IMR-90 (cell line): ENCODE measurements at regions not wholly inside any gene's neighbourhood (a gene's known extent, or its start where the extent isn't known, plus 50 kb on each side); places are given as distances from the start of the nearest gene placed in this dataset.

Source experiments
- ATAC-seq: fragments of 200-7000 bp; cut with Tn5 transposase; 2 replicates; pipeline ENCODE4 v1.9.1; 2020; ENCODE audit warnings: low read depth, mild to moderate bottlenecking, moderate library complexity
- BruUV-seq: library from RNA; stranded (reverse); fragments of 400-500 nt; replicated peaks from 2 replicates; lab custom pipeline; 2021; lab: Mats Ljungman, UMichigan
- CTCF ChIA-PET: fragments of 300-600 bp; formaldehyde crosslinking; extraction: SDS; loops from one replicate; lab custom pipeline; 2021; ENCODE audit warnings: antibody characterized with exemption; lab: Yijun Ruan, JAX
- POLR2A ChIA-PET: fragments of 300-600 bp; sonication (Branson Sonifier 250); formaldehyde crosslinking; loops from one replicate; lab custom pipeline; 2022; ENCODE audit warnings: antibody characterized with exemption; ENCODE audit not compliant: unreplicated experiment; lab: Charles Lee
- DNase-seq: peaks from one replicate; pipeline ENCODE4 v3.0.0; 2013
- H2AFZ ChIP-seq: replicated peaks from 2 replicates; pipeline ENCODE3; 2013; ENCODE audit warnings: low read length, mild to moderate bottlenecking; ENCODE audit not compliant: poor library complexity
- H2AK5ac ChIP-seq: 2 replicates; pipeline ENCODE4 v1.6.1; 2013; ENCODE audit warnings: low read depth, low read length, inconsistent platforms
- H2AK9ac ChIP-seq: replicated peaks from 2 replicates; pipeline ENCODE3; 2013; ENCODE audit warnings: mild to moderate bottlenecking, low read depth, low read length, moderate library complexity; ENCODE audit not compliant: poor library complexity
- H2BK120ac ChIP-seq: 2 replicates; pipeline ENCODE4 v1.6.1; 2013; ENCODE audit warnings: low read depth, low read length, inconsistent platforms
- H2BK15ac ChIP-seq: 3 replicates; pipeline ENCODE4 v1.6.1; 2013; ENCODE audit warnings: low read depth, low read length, inconsistent platforms
- H2BK20ac ChIP-seq: 2 replicates; pipeline ENCODE4 v1.6.1; 2013; ENCODE audit warnings: low read depth, mild to moderate bottlenecking, inconsistent platforms, low read length, moderate library complexity
- H2BK5ac ChIP-seq: 2 replicates; pipeline ENCODE4 v1.6.1; 2013; ENCODE audit warnings: mild to moderate bottlenecking, low read depth, low read length, inconsistent platforms; ENCODE audit not compliant: poor library complexity, severe bottlenecking
- H3K14ac ChIP-seq: replicated peaks from 2 replicates; pipeline ENCODE4 v1.6.1; 2013; ENCODE audit warnings: low read depth, low read length, inconsistent platforms
- H3K18ac ChIP-seq: 2 replicates; pipeline ENCODE4 v1.6.1; 2013; ENCODE audit warnings: low read depth, low read length, control low read depth
- H3K23ac ChIP-seq: 2 replicates; pipeline ENCODE4 v1.6.1; 2013; ENCODE audit warnings: low read depth, low read length, inconsistent platforms
- H3K27ac ChIP-seq: 2 replicates; pipeline ENCODE4 v1.5.1; 2013; ENCODE audit warnings: mild to moderate bottlenecking, control low read depth, low read length; ENCODE audit not compliant: insufficient read depth
- H3K27me3 ChIP-seq: 2 replicates; pipeline ENCODE4 v1.6.1; 2013; ENCODE audit warnings: low read length; ENCODE audit not compliant: control insufficient read depth, insufficient read depth
- H3K36me3 ChIP-seq: 2 replicates; pipeline ENCODE4 v1.6.1; 2013; ENCODE audit warnings: low read length, mixed read lengths; ENCODE audit not compliant: control insufficient read depth, insufficient read depth
- H3K4ac ChIP-seq: 2 replicates; pipeline ENCODE4 v1.6.1; 2013; ENCODE audit warnings: low read depth, low read length, inconsistent platforms
- H3K4me1 ChIP-seq: 2 replicates; pipeline ENCODE4 v1.6.1; 2013; ENCODE audit warnings: low read length, mixed read lengths; ENCODE audit not compliant: control insufficient read depth, insufficient read depth
- H3K4me2 ChIP-seq: 2 replicates; pipeline ENCODE4 v1.6.1; 2013; ENCODE audit warnings: low read depth, mild to moderate bottlenecking, control low read depth, low read length, moderate library complexity
- H3K4me3 ChIP-seq: 2 replicates; pipeline ENCODE4 v1.5.1; 2013; ENCODE audit warnings: low read depth, mild to moderate bottlenecking, control low read depth, low read length, moderate library complexity; ENCODE audit not compliant: insufficient read depth
- H3K56ac ChIP-seq: 2 replicates; pipeline ENCODE4 v1.6.1; 2013; ENCODE audit warnings: low read length, inconsistent platforms; ENCODE audit not compliant: insufficient read depth; ENCODE audit errors: extremely low read depth
- H3K79me1 ChIP-seq, 2 experiments: 2 replicates each; pipeline ENCODE4 v1.6.1; 2013; ENCODE audit warnings: low read length in 2 of 2, inconsistent platforms in 1 of 2, low read depth in 1 of 2
- H3K9ac ChIP-seq: 2 replicates; pipeline ENCODE4 v1.6.1; 2013; ENCODE audit warnings: low read depth, low read length, control low read depth
- H3K9me1 ChIP-seq: 2 replicates; pipeline ENCODE4 v1.6.1; 2013; ENCODE audit warnings: low read length, inconsistent platforms; ENCODE audit not compliant: insufficient read depth
- H3K9me3 ChIP-seq: 2 replicates; pipeline ENCODE4 v1.6.1; 2013; ENCODE audit warnings: low read length; ENCODE audit not compliant: control insufficient read depth, insufficient read depth
- H4K20me1 ChIP-seq: 2 replicates; pipeline ENCODE4 v1.6.1; 2013; ENCODE audit warnings: low read length, inconsistent platforms; ENCODE audit not compliant: insufficient read depth
- H4K5ac ChIP-seq: 2 replicates; pipeline ENCODE4 v1.6.1; 2013; ENCODE audit warnings: mild to moderate bottlenecking, low read depth, low read length, control low read depth
- H4K8ac ChIP-seq, 2 experiments: 2 replicates each; pipeline ENCODE4 v1.6.1; 2013; ENCODE audit warnings: low read depth in 2 of 2, low read length in 2 of 2, control low read depth in 1 of 2, inconsistent platforms in 1 of 2
- H4K91ac ChIP-seq: 2 replicates; pipeline ENCODE4 v1.6.1; 2013; ENCODE audit warnings: low read depth, low read length, inconsistent platforms; ENCODE audit not compliant: insufficient read depth
- BHLHE40 ChIP-seq: fragments of 150-350 bp; IDR thresholded peaks from 2 replicates; pipeline ENCODE4 v1.6.1; 2016; ENCODE audit warnings: mild to moderate bottlenecking, low read depth, low read length
- CEBPB ChIP-seq: IDR thresholded peaks from 2 replicates; pipeline ENCODE4 v1.6.1; 2012; ENCODE audit warnings: low read depth, low read length, improper control_type of control experiment
- CHD1 ChIP-seq: IDR thresholded peaks from 2 replicates; pipeline ENCODE4 v1.6.1; 2012; ENCODE audit warnings: low read depth, low read length, improper control_type of control experiment
- FOS ChIP-seq: fragments of 150-350 bp; IDR thresholded peaks from 2 replicates; pipeline ENCODE4 v1.6.1; 2016; ENCODE audit warnings: low read depth, low read length
- MAFK ChIP-seq: IDR thresholded peaks from 2 replicates; pipeline ENCODE4 v1.6.1; 2012; ENCODE audit warnings: low read depth, low read length, improper control_type of control experiment
- NFE2L2 ChIP-seq: fragments of 150-350 bp; IDR thresholded peaks from 2 replicates; pipeline ENCODE4 v1.6.1; 2016; ENCODE audit warnings: low read depth, mild to moderate bottlenecking, low read length
- POLR2A ChIP-seq: IDR thresholded peaks from 2 replicates; pipeline ENCODE4 v1.6.1; 2012; ENCODE audit warnings: mild to moderate bottlenecking, low read depth, low read length
- RCOR1 ChIP-seq: IDR thresholded peaks from 2 replicates; pipeline ENCODE4 v1.6.1; 2012; ENCODE audit warnings: mild to moderate bottlenecking, low read length, improper control_type of control experiment; ENCODE audit not compliant: insufficient replicate concordance
- RFX5 ChIP-seq: IDR thresholded peaks from 2 replicates; pipeline ENCODE4 v1.8.0; 2012; ENCODE audit warnings: low read depth, mild to moderate bottlenecking, low read length, moderate library complexity
- SMC3 ChIP-seq: fragments of 150-350 bp; IDR thresholded peaks from 2 replicates; pipeline ENCODE4 v1.6.1; 2016; ENCODE audit warnings: low read depth, mild to moderate bottlenecking, antibody characterized with exemption, low read length, moderate library complexity
- WGBS, 2 experiments: methylation state at CpG; one replicate each; pipeline versions ENCODE4 v1.1.5 to v1.1.7; 2013; ENCODE audit warnings: missing lambda C conversion rate in 2 of 2; ENCODE audit not compliant: insufficient read length in 1 of 2; ENCODE audit errors: extremely low coverage in 2 of 2; 5-methylcytosine and 5-hydroxymethylcytosine counted together
- dilution Hi-C: fragments of 300-500 bp; cut with HindIII; formaldehyde crosslinking; loops from one replicate; pipeline ENCODE4 v1.14.3; 2018; ENCODE audit warnings: low sequenced_read_pairs; ENCODE audit not compliant: unreplicated experiment
- in situ Hi-C: fragments of 300-500 bp; cut with MboI; formaldehyde crosslinking; loops from 3 replicates; pipeline ENCODE4 v1.14.3; 2019; ENCODE audit warnings: low sequenced_read_pairs, inconsistent platforms, mixed read lengths
- intact Hi-C: fragments of 100-400 bp; cut with micrococcal nuclease; formaldehyde crosslinking; loops from 2 replicates; pipeline ENCODE4 v1.10.0; 2022
- TF ChIP-seq, protein P1 (sequence below): fragments of 150-350 bp; IDR thresholded peaks from 2 replicates; pipeline ENCODE4 v1.6.1; 2017; ENCODE audit warnings: mild to moderate bottlenecking, antibody characterized with exemption, low read length, low read depth
- TF ChIP-seq, protein P2 (sequence below): conservative IDR thresholded peaks from 2 replicates; pipeline ENCODE4 v1.5.1; 2012; ENCODE audit warnings: mild to moderate bottlenecking, low read depth, low read length, improper control_type of control experiment

DNA sequence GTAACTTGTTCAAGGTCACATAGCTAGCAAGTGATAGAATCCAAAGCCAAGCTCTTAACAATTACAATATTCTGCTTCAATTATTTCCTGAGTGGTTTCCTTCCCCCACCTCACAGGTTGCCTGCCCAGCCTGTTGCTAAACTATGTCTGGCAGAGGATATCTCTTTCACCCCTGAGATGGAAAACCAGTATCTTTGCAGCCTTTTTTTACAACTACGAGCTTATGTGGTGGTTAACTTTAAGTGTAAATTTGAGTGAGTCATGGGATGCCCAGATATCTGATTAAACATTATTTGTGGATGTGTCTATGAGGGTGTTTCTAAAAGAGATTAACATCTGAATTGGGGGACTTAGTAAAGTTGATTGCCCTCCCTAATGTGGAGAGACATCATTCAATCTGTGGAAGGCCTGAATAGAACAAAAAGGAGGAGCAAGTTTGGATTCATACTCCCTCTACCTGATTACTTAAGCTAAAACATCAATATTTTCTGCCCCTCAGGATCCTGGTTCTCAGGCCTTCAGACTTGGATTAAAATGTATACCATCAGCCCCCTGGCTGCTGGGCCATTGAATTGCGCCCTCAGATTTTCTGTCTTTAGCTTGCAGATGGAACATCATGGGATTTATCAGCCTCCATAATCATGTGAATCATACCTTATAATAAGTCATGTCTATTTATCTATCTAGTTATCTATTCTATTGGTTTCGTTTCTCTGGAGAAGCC is 911.9 kb downstream of the METTL15 start (continued):
- TF ChIP-seq NFE2L2, result no peak

DNA sequence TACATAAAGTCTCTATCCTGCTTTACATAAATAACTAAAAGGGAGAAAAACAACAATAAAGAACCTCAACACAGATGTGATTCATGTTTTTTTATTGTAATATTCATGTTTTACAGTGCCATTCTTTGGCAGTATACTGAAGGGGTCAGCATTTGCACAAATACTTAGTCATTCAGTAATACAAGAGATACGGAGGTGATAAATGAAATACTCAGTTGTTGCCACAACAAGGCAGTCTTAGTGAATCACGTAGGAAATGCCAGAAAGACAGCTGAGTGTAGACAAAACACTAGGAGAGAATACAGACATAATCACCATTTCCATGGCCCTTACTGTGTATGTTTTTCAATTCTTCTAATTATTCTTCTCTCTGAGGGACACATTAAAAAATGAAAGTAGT is 910.4 kb downstream of the METTL15 start:
- H3K9me1 ChIP-seq, result no peaks in the 10 kb centered on the region
- H3K4me3 ChIP-seq, result no peak overlapping the region
- peak; percentile 89 for DNase-seq
- H2BK5ac ChIP-seq, result peak overlapping the region; percentile 95
- no peak overlapping the region for H3K14ac ChIP-seq
- no CpG with 5 or more reads among the region's 2 CpGs for WGBS, 2 experiments
- H3K4me1 ChIP-seq, result peaks cover 6% of the 10 kb centered on the region; the same call in 1 of the 2 replicates
- peak; percentile 81 for ATAC-seq
- H3K36me3 ChIP-seq, result no peaks in the 10 kb centered on the region
- H3K27ac ChIP-seq, result peak overlapping the region; percentile 6; the same call in 1 of the 2 replicates
- BruUV-seq, result no TSS peak
- H2AK9ac ChIP-seq, result no peak overlapping the region
- H3K56ac ChIP-seq, result no peak overlapping the region
- no peak overlapping the region for H2AFZ ChIP-seq
- intact Hi-C loops (loop anchor here (2.0 kb wide), 1 partner anchor 182 kb away; no protein-coding TSS in a partner anchor), dilution Hi-C loops (no loop called here), in situ Hi-C loops (no loop called here)
- ChIA-PET POLR2A (no interaction called here), CTCF (interaction anchor here (0.8 to 1.6 kb wide), 3 partner anchors 11 to 311 kb away, joined by 3 to 5 read pairs (median 4); no protein-coding TSS in a partner anchor)
- H2AK5ac ChIP-seq, result no peak overlapping the region
- H3K9me3 ChIP-seq, result no peaks in the 10 kb centered on the region
- H3K23ac ChIP-seq, result no peak overlapping the region
- peak overlapping the region; percentile 1; the same call in 1 of the 2 replicates for H2BK120ac ChIP-seq
- H3K4ac ChIP-seq, result no peak overlapping the region
- H3K18ac ChIP-seq, result no peak overlapping the region
- H4K91ac ChIP-seq, result no peak overlapping the region
- no peak overlapping the region for H4K5ac ChIP-seq
- peak overlapping the region; percentile 4; the same call in 1 of the 2 replicates for H2BK20ac ChIP-seq
- H3K27me3 ChIP-seq, result no peaks in the 10 kb centered on the region
- H3K9ac ChIP-seq, result no peak overlapping the region; the same call in 1 of the 2 replicates
- no peak overlapping the region; a peak in 2 of 4 replicates for H4K8ac ChIP-seq
- no peak overlapping the region for H2BK15ac ChIP-seq
- H3K4me2 ChIP-seq, result peak overlapping the region; percentile 1; the same call in 1 of the 2 replicates
- no peaks in the 10 kb centered on the region for H4K20me1 ChIP-seq
- H3K79me1 ChIP-seq, result no peaks in the 10 kb centered on the region
- TF ChIP-seq, protein P1, sequence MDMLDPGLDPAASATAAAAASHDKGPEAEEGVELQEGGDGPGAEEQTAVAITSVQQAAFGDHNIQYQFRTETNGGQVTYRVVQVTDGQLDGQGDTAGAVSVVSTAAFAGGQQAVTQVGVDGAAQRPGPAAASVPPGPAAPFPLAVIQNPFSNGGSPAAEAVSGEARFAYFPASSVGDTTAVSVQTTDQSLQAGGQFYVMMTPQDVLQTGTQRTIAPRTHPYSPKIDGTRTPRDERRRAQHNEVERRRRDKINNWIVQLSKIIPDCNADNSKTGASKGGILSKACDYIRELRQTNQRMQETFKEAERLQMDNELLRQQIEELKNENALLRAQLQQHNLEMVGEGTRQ, result no peak
- TF ChIP-seq MAFK (peak; percentile 57), RCOR1 (no peak), FOS (peak; percentile 83), POLR2A (no peak), CHD1 (no peak), NFE2L2 (no peak; the same call in 1 of the 2 replicates), SMC3 (0 out of 2 replicates have a peak, but pooled peaks have one; percentile 5), BHLHE40 (no peak), CEBPB (peak; percentile 75), RFX5 (no peak)
- TF ChIP-seq, protein P2, sequence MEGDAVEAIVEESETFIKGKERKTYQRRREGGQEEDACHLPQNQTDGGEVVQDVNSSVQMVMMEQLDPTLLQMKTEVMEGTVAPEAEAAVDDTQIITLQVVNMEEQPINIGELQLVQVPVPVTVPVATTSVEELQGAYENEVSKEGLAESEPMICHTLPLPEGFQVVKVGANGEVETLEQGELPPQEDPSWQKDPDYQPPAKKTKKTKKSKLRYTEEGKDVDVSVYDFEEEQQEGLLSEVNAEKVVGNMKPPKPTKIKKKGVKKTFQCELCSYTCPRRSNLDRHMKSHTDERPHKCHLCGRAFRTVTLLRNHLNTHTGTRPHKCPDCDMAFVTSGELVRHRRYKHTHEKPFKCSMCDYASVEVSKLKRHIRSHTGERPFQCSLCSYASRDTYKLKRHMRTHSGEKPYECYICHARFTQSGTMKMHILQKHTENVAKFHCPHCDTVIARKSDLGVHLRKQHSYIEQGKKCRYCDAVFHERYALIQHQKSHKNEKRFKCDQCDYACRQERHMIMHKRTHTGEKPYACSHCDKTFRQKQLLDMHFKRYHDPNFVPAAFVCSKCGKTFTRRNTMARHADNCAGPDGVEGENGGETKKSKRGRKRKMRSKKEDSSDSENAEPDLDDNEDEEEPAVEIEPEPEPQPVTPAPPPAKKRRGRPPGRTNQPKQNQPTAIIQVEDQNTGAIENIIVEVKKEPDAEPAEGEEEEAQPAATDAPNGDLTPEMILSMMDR, result 0 out of 2 replicates have a peak, but pooled peaks have one; percentile 14
